ENCODE measurements at regions not wholly inside any gene's neighbourhood (a gene's known extent, or its start where the extent isn't known, plus 50 kb on each side); places are given as distances from the start of the nearest gene placed in this dataset.

GRCh38 chr22:27251563-27251962, 550.0 kb downstream of the MN1 start:
- TF ChIP-seq CTCF (IDR thresholded peaks at IDR 0.05; ENCODE audit: low read length) (no peak), EZH2 (optimal IDR thresholded peaks at IDR 0.05; ENCODE audit: low read depth, low read length) (no peak), EZH2phosphoT487 (IDR thresholded peaks at IDR 0.05; ENCODE audit: low read length) (no peak)

Measured in MM.1S (cell line).